ENCODE measurements at regions not wholly inside any gene's neighbourhood (a gene's known extent, or its start where the extent isn't known, plus 50 kb on each side); places are given as distances from the start of the nearest gene placed in this dataset.

DNA sequence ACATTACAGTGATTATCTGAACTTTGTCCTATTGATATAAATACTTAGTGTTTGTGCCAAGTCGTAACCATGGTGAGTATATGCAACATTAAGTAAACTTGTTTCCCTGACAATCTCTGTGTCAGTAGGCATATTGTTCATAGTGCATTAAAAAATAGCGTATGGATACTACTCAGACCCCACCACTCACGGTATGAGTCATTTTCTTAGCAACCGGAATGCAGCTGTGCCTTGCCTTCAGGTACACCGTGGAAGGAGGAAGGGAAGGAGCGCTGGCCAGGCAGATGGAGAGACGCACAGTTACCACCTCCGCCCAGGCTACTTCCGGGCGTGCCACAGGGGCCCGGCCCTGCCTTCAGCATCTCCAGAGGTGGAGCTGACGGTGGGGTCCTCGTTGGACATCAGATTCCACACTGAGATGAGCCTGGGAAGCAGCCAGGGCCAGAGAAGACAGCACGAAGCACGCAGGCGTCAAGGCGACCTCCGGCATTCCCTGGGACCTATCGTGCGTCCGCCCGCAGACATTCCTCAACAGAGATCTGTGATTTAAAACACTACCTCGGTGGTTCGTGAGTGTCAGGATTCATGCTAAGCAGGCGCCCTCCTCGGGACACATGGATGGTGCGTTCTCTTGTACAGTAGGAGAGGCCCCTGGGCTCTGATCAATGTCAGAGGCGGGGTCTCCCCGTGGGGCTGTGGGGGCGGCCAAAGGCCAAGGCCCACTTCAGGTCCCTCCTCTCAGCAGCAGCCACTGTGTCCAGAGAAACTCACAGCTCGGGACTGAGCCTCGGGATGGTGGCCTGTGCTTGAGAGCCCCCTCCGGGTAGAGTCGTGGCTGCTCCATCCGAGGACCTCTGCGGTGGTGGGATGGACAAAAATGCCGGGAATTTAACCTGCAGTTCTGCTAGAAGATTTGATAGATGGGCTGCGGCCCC lies 82.2 kb upstream of the HDAC4 start:
- H3K36me3 ChIP-seq (ENCODE audit: insufficient read depth, low read length): no peaks in the 10 kb centered on the region
- H3K27ac ChIP-seq (ENCODE audit: low read depth, low read length, poor library complexity, severe bottlenecking): no peak overlapping the region
- TF ChIP-seq, protein P1, sequence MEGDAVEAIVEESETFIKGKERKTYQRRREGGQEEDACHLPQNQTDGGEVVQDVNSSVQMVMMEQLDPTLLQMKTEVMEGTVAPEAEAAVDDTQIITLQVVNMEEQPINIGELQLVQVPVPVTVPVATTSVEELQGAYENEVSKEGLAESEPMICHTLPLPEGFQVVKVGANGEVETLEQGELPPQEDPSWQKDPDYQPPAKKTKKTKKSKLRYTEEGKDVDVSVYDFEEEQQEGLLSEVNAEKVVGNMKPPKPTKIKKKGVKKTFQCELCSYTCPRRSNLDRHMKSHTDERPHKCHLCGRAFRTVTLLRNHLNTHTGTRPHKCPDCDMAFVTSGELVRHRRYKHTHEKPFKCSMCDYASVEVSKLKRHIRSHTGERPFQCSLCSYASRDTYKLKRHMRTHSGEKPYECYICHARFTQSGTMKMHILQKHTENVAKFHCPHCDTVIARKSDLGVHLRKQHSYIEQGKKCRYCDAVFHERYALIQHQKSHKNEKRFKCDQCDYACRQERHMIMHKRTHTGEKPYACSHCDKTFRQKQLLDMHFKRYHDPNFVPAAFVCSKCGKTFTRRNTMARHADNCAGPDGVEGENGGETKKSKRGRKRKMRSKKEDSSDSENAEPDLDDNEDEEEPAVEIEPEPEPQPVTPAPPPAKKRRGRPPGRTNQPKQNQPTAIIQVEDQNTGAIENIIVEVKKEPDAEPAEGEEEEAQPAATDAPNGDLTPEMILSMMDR (IDR thresholded peaks at IDR 0.05; ENCODE audit: low read length): no peak
- TF ChIP-seq EZH2 (IDR thresholded peaks at IDR 0.05; ENCODE audit: borderline replicate concordance, low read length): no peak
- no peaks in the 10 kb centered on the region for H4K20me1 ChIP-seq (ENCODE audit: insufficient read depth, low read length)
- no peaks in the 10 kb centered on the region for H3K9me2 ChIP-seq (ENCODE audit: low read depth, low read length)
- H3K9me3 ChIP-seq (ENCODE audit: low read length): no peaks in the 10 kb centered on the region
- H3K4me1 ChIP-seq (ENCODE audit: insufficient read depth, low read length, severe bottlenecking): no peaks in the 10 kb centered on the region
- no peaks in the 10 kb centered on the region for H3K79me2 ChIP-seq (ENCODE audit: insufficient read depth, low read length)
- H3K4me3 ChIP-seq (ENCODE audit: low read depth, low read length, poor library complexity, severe bottlenecking): no peak overlapping the region
- H3K4me2 ChIP-seq (ENCODE audit: low read length): no peak overlapping the region
- no peak overlapping the region for H3K9ac ChIP-seq (ENCODE audit: low read length)
- H3K27me3 ChIP-seq (ENCODE audit: insufficient read depth, low read length): no peaks in the 10 kb centered on the region
- H3F3A ChIP-seq (ENCODE audit: insufficient read depth, low read length): no peaks in the 10 kb centered on the region
- no peak overlapping the region for H2AFZ ChIP-seq (ENCODE audit: low read length)

DNA sequence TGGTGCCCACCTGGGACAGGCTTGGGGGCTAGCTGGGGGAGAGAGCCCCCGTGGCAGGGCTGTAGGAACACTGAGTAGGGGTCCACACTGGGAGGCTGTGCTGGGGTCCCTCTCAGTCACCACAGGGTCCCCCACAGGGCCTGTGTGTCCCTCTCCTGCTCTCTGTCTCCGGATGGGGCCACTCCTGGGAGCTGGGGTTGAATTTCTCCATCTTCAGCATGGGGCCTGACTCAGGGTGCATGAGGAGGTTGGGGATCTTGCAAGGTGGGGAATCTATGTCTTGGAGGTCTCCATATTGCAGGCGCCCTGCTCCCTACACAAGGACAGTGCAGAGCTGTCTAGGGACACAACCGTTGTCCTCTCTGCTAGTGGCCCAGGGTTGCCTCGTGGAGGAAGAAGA lies 78.7 kb upstream of the HDAC4 start:
- Histone ChIP-seq H3K79me2 (ENCODE audit: insufficient read depth, low read length) (no peaks in the 10 kb centered on the region), H2AFZ (ENCODE audit: low read length) (no peak overlapping the region), H3K9ac (ENCODE audit: low read length) (no peak overlapping the region), H3K36me3 (ENCODE audit: insufficient read depth, low read length) (no peaks in the 10 kb centered on the region), H3K27me3 (ENCODE audit: insufficient read depth, low read length) (no peaks in the 10 kb centered on the region), H3K4me2 (ENCODE audit: low read length) (no peak overlapping the region), H4K20me1 (ENCODE audit: insufficient read depth, low read length) (no peaks in the 10 kb centered on the region), H3F3A (ENCODE audit: insufficient read depth, low read length) (no peaks in the 10 kb centered on the region), H3K9me2 (ENCODE audit: low read depth, low read length) (no peaks in the 10 kb centered on the region), H3K9me3 (ENCODE audit: low read length) (no peaks in the 10 kb centered on the region), H3K27ac (ENCODE audit: low read depth, low read length, poor library complexity, severe bottlenecking) (no peak overlapping the region), H3K4me1 (ENCODE audit: insufficient read depth, low read length, severe bottlenecking) (no peaks in the 10 kb centered on the region), H3K4me3 (ENCODE audit: low read depth, low read length, poor library complexity, severe bottlenecking) (no peak overlapping the region)
- TF ChIP-seq, protein P1 (IDR thresholded peaks at IDR 0.05; ENCODE audit: low read length): no peak
- TF ChIP-seq EZH2 (IDR thresholded peaks at IDR 0.05; ENCODE audit: borderline replicate concordance, low read length): no peak

DNA sequence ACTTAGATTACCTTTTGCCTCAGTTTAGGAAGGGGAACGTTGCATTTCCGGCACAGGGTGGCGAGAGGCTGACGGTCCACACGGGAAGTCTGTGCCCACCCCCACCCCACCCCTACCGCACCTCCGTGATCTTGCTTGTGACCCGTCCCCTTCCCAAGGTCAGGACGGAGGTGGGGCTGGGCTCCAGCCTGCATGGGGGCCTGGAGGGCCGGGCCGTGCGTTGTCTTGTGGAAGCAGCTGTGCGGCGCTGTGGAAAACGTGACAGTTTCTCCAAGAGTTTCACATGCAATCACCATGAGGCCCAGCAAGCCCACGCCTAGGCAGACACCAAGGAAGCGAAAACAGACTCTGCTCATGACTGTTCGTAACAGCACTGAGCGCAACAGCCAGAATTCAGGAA lies 76.8 kb upstream of the HDAC4 start:
- H3K9me3 ChIP-seq (ENCODE audit: low read length): no peaks in the 10 kb centered on the region
- no peak overlapping the region for H3K4me2 ChIP-seq (ENCODE audit: low read length)
- H3K27me3 ChIP-seq (ENCODE audit: insufficient read depth, low read length): no peaks in the 10 kb centered on the region
- no peaks in the 10 kb centered on the region for H3K79me2 ChIP-seq (ENCODE audit: insufficient read depth, low read length)
- H2AFZ ChIP-seq (ENCODE audit: low read length): no peak overlapping the region
- H4K20me1 ChIP-seq (ENCODE audit: insufficient read depth, low read length): no peaks in the 10 kb centered on the region
- no peaks in the 10 kb centered on the region for H3F3A ChIP-seq (ENCODE audit: insufficient read depth, low read length)
- H3K9ac ChIP-seq (ENCODE audit: low read length): no peak overlapping the region
- H3K4me3 ChIP-seq (ENCODE audit: low read depth, low read length, poor library complexity, severe bottlenecking): no peak overlapping the region
- no peaks in the 10 kb centered on the region for H3K36me3 ChIP-seq (ENCODE audit: insufficient read depth, low read length)
- no peaks in the 10 kb centered on the region for H3K9me2 ChIP-seq (ENCODE audit: low read depth, low read length)
- TF ChIP-seq, protein P1 (IDR thresholded peaks at IDR 0.05; ENCODE audit: low read length): no peak
- no peak for TF ChIP-seq EZH2 (IDR thresholded peaks at IDR 0.05; ENCODE audit: borderline replicate concordance, low read length)
- no peak overlapping the region for H3K27ac ChIP-seq (ENCODE audit: low read depth, low read length, poor library complexity, severe bottlenecking)
- H3K4me1 ChIP-seq (ENCODE audit: insufficient read depth, low read length, severe bottlenecking): no peaks in the 10 kb centered on the region

Measured in OCI-LY1 (cell line).